ENCODE measurements at regions not wholly inside any gene's neighbourhood (a gene's known extent, or its start where the extent isn't known, plus 50 kb on each side); places are given as distances from the start of the nearest gene placed in this dataset.

GRCh38 chr12:87849074-87849473 lies 180.1 kb downstream of the C12orf50 start:
- Histone ChIP-seq H3K4me1 (no peaks in the 10 kb centered on the region), H3K27ac (no peak overlapping the region), H3K27me3 (no peaks in the 10 kb centered on the region), H3K4me3 (no peak overlapping the region), H3K36me3 (no peaks in the 10 kb centered on the region), H3K9me3 (no peaks in the 10 kb centered on the region)
- intact Hi-C loops (cut with DNase I): no loop called here
- DNase-seq (no peak), ATAC-seq (no peak)
- 35% methylated on average over 2 of the region's 2 CpGs for WGBS (ENCODE audit: insufficient coverage, low coverage, low lambda C conversion rate, missing lambda C conversion rate)
- no peak for TF ChIP-seq CTCF (IDR thresholded peaks at IDR 0.05)
- TF ChIP-seq POLR2A (IDR thresholded peaks at IDR 0.05): no peak

GRCh38 chr12:87848248-87848868 lies 180.8 kb downstream of the C12orf50 start:
- TF ChIP-seq CTCF (IDR thresholded peaks at IDR 0.05) (peak; percentile 85 to 96 (median 89)), POLR2A (IDR thresholded peaks at IDR 0.05) (no peak)
- 10% methylated on average over 2 of the region's 2 CpGs for WGBS (ENCODE audit: insufficient coverage, low coverage, low lambda C conversion rate, missing lambda C conversion rate)
- Histone ChIP-seq H3K4me1 (no peaks in the 10 kb centered on the region), H3K27me3 (no peaks in the 10 kb centered on the region), H3K4me3 (no peak overlapping the region), H3K36me3 (no peaks in the 10 kb centered on the region), H3K9me3 (no peaks in the 10 kb centered on the region), H3K27ac (no peak overlapping the region)
- intact Hi-C loops (cut with DNase I): no loop called here
- ATAC-seq (peak; percentile 69 to 84 (median 80)), DNase-seq (no peak)

- TF ChIP-seq CTCF (IDR thresholded peaks at IDR 0.05) (no peak), POLR2A (IDR thresholded peaks at IDR 0.05) (no peak)
Measured at GRCh38 chr12:87847147-87847546, 182.1 kb downstream of the C12orf50 start.

GRCh38 chr12:87846045-87846444 lies 183.2 kb downstream of the C12orf50 start:
- H3K27ac ChIP-seq: no peak overlapping the region
- no peaks in the 10 kb centered on the region for H3K9me3 ChIP-seq
- WGBS (ENCODE audit: insufficient coverage, low coverage, low lambda C conversion rate, missing lambda C conversion rate): 50% methylated on average over 2 of the region's 2 CpGs
- intact Hi-C loops (cut with DNase I): no loop called here
- H3K36me3 ChIP-seq: no peaks in the 10 kb centered on the region
- DNase-seq: no peak
- no peak overlapping the region for H3K4me3 ChIP-seq
- H3K4me1 ChIP-seq: no peaks in the 10 kb centered on the region
- TF ChIP-seq CTCF (IDR thresholded peaks at IDR 0.05): no peak
- TF ChIP-seq POLR2A (IDR thresholded peaks at IDR 0.05): no peak
- no peaks in the 10 kb centered on the region for H3K27me3 ChIP-seq
- ATAC-seq: no peak

More at GRCh38 chr12:87847147-87847546, 182.1 kb downstream of the C12orf50 start:
- H3K27ac ChIP-seq: no peak overlapping the region
- H3K36me3 ChIP-seq: no peaks in the 10 kb centered on the region
- no peaks in the 10 kb centered on the region for H3K9me3 ChIP-seq
- no peaks in the 10 kb centered on the region for H3K4me1 ChIP-seq
- H3K27me3 ChIP-seq: no peaks in the 10 kb centered on the region
- WGBS (ENCODE audit: insufficient coverage, low coverage, low lambda C conversion rate, missing lambda C conversion rate): 76% methylated on average over 4 of the region's 4 CpGs
- DNase-seq (no peak), ATAC-seq (no peak)
- intact Hi-C loops (cut with DNase I): no loop called here
- no peak overlapping the region for H3K4me3 ChIP-seq

- Histone ChIP-seq H3K36me3 (no peaks in the 10 kb centered on the region), H3K4me3 (no peak overlapping the region), H3K27ac (no peak overlapping the region), H3K4me1 (no peaks in the 10 kb centered on the region), H3K27me3 (no peaks in the 10 kb centered on the region), H3K9me3 (no peaks in the 10 kb centered on the region)
- DNase-seq (no peak), ATAC-seq (no peak)
- intact Hi-C loops (cut with DNase I): no loop called here
- TF ChIP-seq POLR2A (IDR thresholded peaks at IDR 0.05) (no peak), CTCF (IDR thresholded peaks at IDR 0.05) (no peak)
Measured at GRCh38 chr12:87841935-87842334, 187.3 kb downstream of the C12orf50 start.
